Body of pancreas (tissue), 4 donors: ENCODE measurements at regions not wholly inside any gene's neighbourhood (a gene's known extent, or its start where the extent isn't known, plus 50 kb on each side); places are given as distances from the start of the nearest gene placed in this dataset.

Experiments used
- ATAC-seq: fragments of 150-250 bp; one replicate; pipeline ENCODE4 v1.9.1; 2016
- DNase-seq, 4 donors: peaks; one replicate each; pipeline ENCODE4 v3.0.0-alpha.2; 2019
- H3K27ac ChIP-seq, 4 donors: fragments of 200-600 bp; sonication (generic); 1 replicate in 3 of 4; 2 replicates in 1 of 4; pipeline versions ENCODE4 v1.5.1 to v1.6.1; 2016 to 2019; ENCODE audit warnings: mild to moderate bottlenecking in 1 of 4, mixed read lengths in 1 of 4, moderate library complexity in 1 of 4
- H3K27me3 ChIP-seq, 2 donors: fragments of 200-600 bp; sonication (generic); one replicate each; pipeline ENCODE4 v1.6.0; 2016; ENCODE audit warnings: mild to moderate bottlenecking in 1 of 2
- H3K36me3 ChIP-seq, 2 donors: fragments of 200-600 bp; sonication (generic); replicated peaks in 1 of 2; 2 replicates each; pipeline ENCODE4 v1.5.1; 2016; ENCODE audit warnings: low read depth in 2 of 2; ENCODE audit not compliant: insufficient read depth in 1 of 2
- H3K4me1 ChIP-seq: fragments of 200-600 bp; sonication (generic); one replicate; pipeline ENCODE4 v1.6.0; 2016
- H3K4me3 ChIP-seq, 2 donors: fragments of 200-600 bp; sonication (generic); 1 replicate in 1 of 2; 2 replicates in 1 of 2; pipeline ENCODE4 v1.5.1; 2016 to 2019
- H3K9me3 ChIP-seq, 3 donors: fragments of 200-600 bp; sonication (generic); 1 replicate in 2 of 3; 2 replicates in 1 of 3; pipeline ENCODE4 v1.5.1; 2016
- CTCF ChIP-seq, 7 experiments: fragments of 450-650 bp in 4 of 7; fragments of 200-600 bp in 3 of 7; sonication (generic) in 3 of 7; IDR thresholded peaks; one replicate each; pipeline ENCODE4 v1.5.1; 2016 to 2019; ENCODE audit warnings: antibody characterized with exemption in 7 of 7
- POLR2A ChIP-seq, 3 donors: fragments of 450-650 bp; IDR thresholded peaks; one replicate each; pipeline ENCODE4 v1.6.1; 2016; ENCODE audit warnings: antibody characterized with exemption in 3 of 3, mild to moderate bottlenecking in 2 of 3
- WGBS, 2 donors: methylation state at CpG; one replicate each; pipeline ENCODE4 v1.1.5; 2017; 5-methylcytosine and 5-hydroxymethylcytosine counted together
- intact Hi-C: fragments of 100-400 bp; cut with DNase I; formaldehyde crosslinking; loops from one replicate; pipeline ENCODE4 v1.15.1; 2023

GRCh38 chr9:78568774-78569173, 271.8 kb downstream of the PSAT1 start:
- TF ChIP-seq POLR2A (IDR thresholded peaks at IDR 0.05) = no peak
- TF ChIP-seq CTCF (IDR thresholded peaks at IDR 0.05) = no peak
- H3K4me1 ChIP-seq = no peaks in the 10 kb centered on the region
- H3K36me3 ChIP-seq = no peaks in the 10 kb centered on the region
- H3K9me3 ChIP-seq = no peaks in the 10 kb centered on the region
- no peaks in the 10 kb centered on the region for H3K27me3 ChIP-seq
- no peak overlapping the region for H3K4me3 ChIP-seq
- 81 to 85% methylated on average over 5 of the region's 5 CpGs for WGBS, 2 donors
- ATAC-seq (no peak), DNase-seq (no peak)
- H3K27ac ChIP-seq = no peak overlapping the region
- intact Hi-C loops = no loop called here

GRCh38 chr9:78572266-78572665, 275.3 kb downstream of the PSAT1 start:
- Histone ChIP-seq H3K36me3 (no peaks in the 10 kb centered on the region), H3K4me3 (no peak overlapping the region), H3K9me3 (no peaks in the 10 kb centered on the region), H3K27ac (no peak overlapping the region), H3K4me1 (no peaks in the 10 kb centered on the region), H3K27me3 (no peaks in the 10 kb centered on the region)
- DNase-seq = no peak
- 23 to 40% methylated on average over 3 of the region's 3 CpGs for WGBS, 2 donors
- TF ChIP-seq CTCF (IDR thresholded peaks at IDR 0.05) (no peak), POLR2A (IDR thresholded peaks at IDR 0.05) (no peak)
- intact Hi-C loops = no loop called here
- no peak for ATAC-seq

- no peak overlapping the region for H3K4me3 ChIP-seq
- no peaks in the 10 kb centered on the region for H3K4me1 ChIP-seq
- no peak for TF ChIP-seq CTCF (IDR thresholded peaks at IDR 0.05)
- TF ChIP-seq POLR2A (IDR thresholded peaks at IDR 0.05) = no peak
- intact Hi-C loops = no loop called here
- H3K27me3 ChIP-seq = no peaks in the 10 kb centered on the region
- no peaks in the 10 kb centered on the region for H3K36me3 ChIP-seq
- 86 to 90% methylated on average over 1 of the region's 1 CpG for WGBS, 2 donors
- ATAC-seq (no peak), DNase-seq (no peak)
- H3K27ac ChIP-seq = no peak overlapping the region
- H3K9me3 ChIP-seq = no peaks in the 10 kb centered on the region
Measured at GRCh38 chr9:78573205-78573604, 276.3 kb downstream of the PSAT1 start.

GRCh38 chr9:78573669-78574068, 276.7 kb downstream of the PSAT1 start:
- Histone ChIP-seq H3K4me1 (no peaks in the 10 kb centered on the region), H3K27ac (no peak overlapping the region), H3K9me3 (no peaks in the 10 kb centered on the region), H3K4me3 (no peak overlapping the region), H3K36me3 (no peaks in the 10 kb centered on the region), H3K27me3 (no peaks in the 10 kb centered on the region)
- 75 to 93% methylated on average over 4 of the region's 4 CpGs for WGBS, 2 donors
- intact Hi-C loops = no loop called here
- DNase-seq = no peak
- no peak for TF ChIP-seq CTCF (IDR thresholded peaks at IDR 0.05)
- TF ChIP-seq POLR2A (IDR thresholded peaks at IDR 0.05) = no peak
- no peak for ATAC-seq

- ATAC-seq (no peak), DNase-seq (no peak)
- WGBS, 2 donors = 60 to 76% methylated on average over 7 of the region's 7 CpGs
- Histone ChIP-seq H3K9me3 (no peaks in the 10 kb centered on the region), H3K4me1 (no peaks in the 10 kb centered on the region), H3K36me3 (no peaks in the 10 kb centered on the region), H3K27ac (no peak overlapping the region), H3K4me3 (no peak overlapping the region), H3K27me3 (no peaks in the 10 kb centered on the region)
- TF ChIP-seq CTCF (IDR thresholded peaks at IDR 0.05) (no peak), POLR2A (IDR thresholded peaks at IDR 0.05) (no peak)
- intact Hi-C loops = no loop called here
Measured at GRCh38 chr9:78574354-78575045, 277.6 kb downstream of the PSAT1 start.
